ENCODE measurements at regions not wholly inside any gene's neighbourhood (a gene's known extent, or its start where the extent isn't known, plus 50 kb on each side); places are given as distances from the start of the nearest gene placed in this dataset.

DNA sequence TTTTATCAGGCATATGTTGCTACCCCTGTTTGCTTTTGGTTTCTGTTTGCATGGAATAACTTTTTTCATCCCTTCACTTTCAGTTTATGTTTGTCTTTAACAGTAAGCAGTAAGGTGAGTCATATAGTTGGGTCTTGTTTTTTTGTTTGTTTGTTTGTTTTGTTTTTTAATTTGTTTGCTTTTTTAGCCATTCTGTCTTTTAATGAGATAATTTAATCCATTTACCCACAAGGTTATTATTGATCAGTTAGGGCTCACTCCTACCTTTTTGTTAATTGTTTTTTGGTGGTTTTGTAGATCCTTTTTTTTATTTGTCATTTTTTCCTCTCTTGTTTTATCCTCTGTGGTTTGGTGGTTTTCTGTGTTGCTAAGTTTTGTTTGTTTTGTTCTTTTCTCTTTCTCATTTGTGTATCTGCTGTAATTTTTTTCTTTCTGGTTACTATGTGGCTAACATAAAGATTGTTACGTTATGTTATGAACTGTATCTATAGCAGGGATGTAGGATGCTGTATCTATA lies 379.5 kb upstream of the MAD2L1 start:
- no CpG with 5 or more reads among the region's 1 CpG for WGBS, 2 experiments (ENCODE audit: extremely low coverage in 2 of 2, insufficient read length in 1 of 2)
- Histone ChIP-seq H3K56ac (ENCODE audit: extremely low read depth, insufficient read depth, low read length) (no peak overlapping the region), H3K4me2 (ENCODE audit: low read depth, low read length) (no peak overlapping the region), H2BK20ac (ENCODE audit: low read depth, low read length) (no peak overlapping the region), H4K91ac (ENCODE audit: insufficient read depth, low read depth, low read length) (no peak overlapping the region), H3K9ac (ENCODE audit: low read depth, low read length) (no peak overlapping the region), H2BK5ac (ENCODE audit: low read depth, low read length, poor library complexity, severe bottlenecking) (no peak overlapping the region), H3K4ac (ENCODE audit: low read depth, low read length) (no peak overlapping the region), H2AK9ac (replicated peaks; ENCODE audit: low read depth, low read length, poor library complexity) (no peak overlapping the region), H3K23ac (ENCODE audit: low read depth, low read length) (no peak overlapping the region), H3K9me3 (ENCODE audit: control insufficient read depth, insufficient read depth, low read length) (no peaks in the 10 kb centered on the region), H2AK5ac (ENCODE audit: low read depth, low read length) (no peak overlapping the region), H4K8ac (ENCODE audit: low read depth in 2 of 2, low read length in 2 of 2) (no peak overlapping the region), H3K27ac (ENCODE audit: insufficient read depth, low read length) (no peak overlapping the region), H3K27me3 (ENCODE audit: control insufficient read depth, insufficient read depth, low read length) (no peaks in the 10 kb centered on the region), H3K9me1 (ENCODE audit: insufficient read depth, low read length) (no peaks in the 10 kb centered on the region), H4K5ac (ENCODE audit: low read depth, low read length) (no peak overlapping the region), H3K14ac (replicated peaks; ENCODE audit: low read depth, low read length) (no peak overlapping the region), H3K36me3 (ENCODE audit: control insufficient read depth, insufficient read depth, low read length) (no peaks in the 10 kb centered on the region), H2BK120ac (ENCODE audit: low read depth, low read length) (no peak overlapping the region), H3K79me1 (ENCODE audit: low read depth in 1 of 2, low read length in 2 of 2) (no peaks in the 10 kb centered on the region), H3K4me3 (ENCODE audit: insufficient read depth, low read depth, low read length) (no peak overlapping the region), H3K4me1 (ENCODE audit: control insufficient read depth, insufficient read depth, low read length) (no peaks in the 10 kb centered on the region), H2AFZ (replicated peaks; ENCODE audit: low read length, poor library complexity) (no peak overlapping the region), H2BK15ac (ENCODE audit: low read depth, low read length) (no peak overlapping the region), H4K20me1 (ENCODE audit: insufficient read depth, low read length) (no peaks in the 10 kb centered on the region), H3K18ac (ENCODE audit: low read depth, low read length) (no peak overlapping the region)
- BruUV-seq (replicated peaks) = no TSS peak
- CTCF ChIA-PET = interaction anchor here (0.7 kb wide), 1 partner anchor 331 kb away, joined by 3 read pairs; no protein-coding TSS in a partner anchor
- DNase-seq = no peak
- POLR2A ChIA-PET (ENCODE audit: unreplicated experiment) = no interaction called here
- no peak for TF ChIP-seq RCOR1 (IDR thresholded peaks at IDR 0.05; ENCODE audit: insufficient replicate concordance, low read length)
- no peak for ATAC-seq (ENCODE audit: low read depth)
- dilution Hi-C loops (cut with HindIII; ENCODE audit: low sequenced_read_pairs, unreplicated experiment) = no loop called here
- in situ Hi-C loops (cut with MboI; ENCODE audit: low sequenced_read_pairs) = no loop called here
- intact Hi-C loops (cut with micrococcal nuclease) = no loop called here

Measured in IMR-90 (cell line).